SK-N-MC (cell line): ENCODE measurements at regions not wholly inside any gene's neighbourhood (a gene's known extent, or its start where the extent isn't known, plus 50 kb on each side); places are given as distances from the start of the nearest gene placed in this dataset.

Experiments
- EZH2 ChIP-seq: fragments of 200-600 bp; sonication (generic); IDR thresholded peaks from one replicate; pipeline ENCODE4 v1.6.1; 2017; ENCODE audit warnings: antibody characterized with exemption
- FOXP2 ChIP-seq: optimal IDR thresholded peaks from 2 replicates; pipeline ENCODE3; 2011; ENCODE audit warnings: mild to moderate bottlenecking, moderate library complexity; ENCODE audit not compliant: insufficient read depth; ENCODE audit errors: extremely low read length, control extremely low read depth
- POLR2AphosphoS5 ChIP-seq: IDR thresholded peaks from 2 replicates; pipeline ENCODE4 v1.6.1; 2012; ENCODE audit warnings: mild to moderate bottlenecking, low read depth, low read length, borderline replicate concordance

GRCh38 chr3:161852744-161853143, 356.1 kb downstream of the OTOL1 start:
- TF ChIP-seq POLR2AphosphoS5 (no peak), EZH2 (no peak), FOXP2 (no peak)
